GM12864 (cell line): ENCODE measurements at regions not wholly inside any gene's neighbourhood (a gene's known extent, or its start where the extent isn't known, plus 50 kb on each side); places are given as distances from the start of the nearest gene placed in this dataset.

ENCODE experiments used
- DNase-seq: peaks from one replicate; pipeline ENCODE4 v3.0.0-alpha.2; 2011; ENCODE audit warnings: low read depth
- H3K4me3 ChIP-seq: 2 replicates; pipeline ENCODE4 v1.5.1; 2011; ENCODE audit warnings: mild to moderate bottlenecking, low read depth, low read length, control low read depth
- CTCF ChIP-seq: IDR thresholded peaks from 2 replicates; pipeline ENCODE4 v1.5.1; 2011; ENCODE audit warnings: low read depth, mild to moderate bottlenecking, moderate library complexity, low read length, control low read depth, inconsistent platforms; ENCODE audit errors: missing control alignments

- TF ChIP-seq CTCF = no peak
- no peak overlapping the region for H3K4me3 ChIP-seq
- no peak for DNase-seq
Observed at GRCh38 chr10:29840516-29841276, 205.9 kb upstream of the SVIL start.

GRCh38 chr10:29839826-29840515 lies 205.2 kb upstream of the SVIL start:
- H3K4me3 ChIP-seq = no peak overlapping the region
- no peak for DNase-seq
- TF ChIP-seq CTCF = no peak

DNA sequence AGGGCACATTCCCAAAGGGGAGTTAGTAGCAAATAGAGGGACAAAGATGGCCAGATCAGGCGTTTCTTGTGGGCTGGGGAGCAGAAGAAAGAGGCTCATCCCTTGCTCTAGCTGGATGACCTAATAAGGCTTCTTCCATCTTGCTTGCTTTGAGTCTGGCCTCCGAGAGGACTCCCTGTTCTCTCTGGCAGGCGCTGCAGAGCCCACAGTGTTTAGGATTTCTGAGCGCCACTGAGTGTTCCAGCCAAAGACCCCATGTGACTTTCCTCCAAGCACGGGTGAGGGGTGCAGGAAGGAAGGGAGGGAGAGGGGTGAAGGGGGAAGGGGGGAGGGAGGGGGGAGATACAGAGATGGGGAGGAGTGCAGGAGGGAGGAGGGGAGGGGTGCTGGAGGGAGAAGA lies 203.8 kb upstream of the SVIL start:
- H3K4me3 ChIP-seq = no peak overlapping the region
- DNase-seq = no peak
- TF ChIP-seq CTCF = no peak

GRCh38 chr10:29837586-29837985 lies 202.8 kb upstream of the SVIL start:
- H3K4me3 ChIP-seq = no peak overlapping the region
- DNase-seq = no peak
- TF ChIP-seq CTCF = no peak

- DNase-seq = no peak
- TF ChIP-seq CTCF = no peak
- H3K4me3 ChIP-seq = no peak overlapping the region
Observed at GRCh38 chr10:29836396-29836795, 201.6 kb upstream of the SVIL start.

DNA sequence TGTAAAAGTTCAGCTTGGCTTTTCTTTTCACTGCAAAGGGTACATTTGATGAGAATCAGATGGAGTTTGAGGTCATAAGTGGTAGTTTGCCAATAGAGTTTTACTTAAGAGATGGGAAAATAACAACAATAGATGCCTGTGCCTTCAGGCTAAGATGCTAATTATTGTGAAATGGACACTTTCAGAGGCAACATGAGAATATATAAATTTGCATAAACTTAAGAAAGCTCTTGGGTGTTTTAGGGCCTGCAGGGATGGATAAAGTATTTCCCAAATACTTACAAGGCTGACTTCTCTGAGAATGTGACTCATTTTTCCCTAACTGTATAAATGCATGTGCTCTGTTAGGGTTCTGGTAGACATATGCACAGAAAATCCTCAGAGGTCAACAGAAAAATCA lies 200.3 kb upstream of the SVIL start:
- no peak overlapping the region for H3K4me3 ChIP-seq
- no peak for DNase-seq
- no peak for TF ChIP-seq CTCF
